H9 (cell line): ENCODE measurements at regions not wholly inside any gene's neighbourhood (a gene's known extent, or its start where the extent isn't known, plus 50 kb on each side); places are given as distances from the start of the nearest gene placed in this dataset.

Experiments
- DNase-seq: peaks from one replicate; pipeline ENCODE4 v3.0.0-alpha.2; 2017
- H2AFZ ChIP-seq: one replicate; pipeline ENCODE4 v1.6.1; 2013; ENCODE audit warnings: mild to moderate bottlenecking, low read length, control low read depth, moderate library complexity
- H2AK5ac ChIP-seq: 2 replicates; pipeline ENCODE4 v1.6.1; 2013; ENCODE audit warnings: low read length, control low read depth, mixed read lengths; ENCODE audit not compliant: insufficient read length
- H2BK120ac ChIP-seq: one replicate; pipeline ENCODE4 v1.6.1; 2013; ENCODE audit warnings: low read depth, mild to moderate bottlenecking, low read length, control low read depth, inconsistent platforms; ENCODE audit not compliant: poor library complexity, severe bottlenecking
- H2BK12ac ChIP-seq: 2 replicates; pipeline ENCODE4 v1.6.1; 2013; ENCODE audit warnings: low read length, control low read depth, mixed read lengths, low read depth; ENCODE audit not compliant: insufficient read length
- H2BK15ac ChIP-seq: 2 replicates; pipeline ENCODE4 v1.6.1; 2013; ENCODE audit warnings: low read depth, low read length, control low read depth
- H2BK20ac ChIP-seq: one replicate; pipeline ENCODE4 v1.6.1; 2013; ENCODE audit warnings: low read depth, mild to moderate bottlenecking, low read length, control low read depth, inconsistent platforms; ENCODE audit not compliant: poor library complexity, severe bottlenecking
- H2BK5ac ChIP-seq: 2 replicates; pipeline ENCODE4 v1.6.1; 2013; ENCODE audit warnings: low read length, control low read depth, mixed read lengths; ENCODE audit not compliant: insufficient read length
- H3K14ac ChIP-seq: 2 replicates; pipeline ENCODE4 v1.6.1; 2013; ENCODE audit warnings: low read length, control low read depth; ENCODE audit not compliant: insufficient read depth
- H3K18ac ChIP-seq: 2 replicates; pipeline ENCODE4 v1.6.1; 2013; ENCODE audit warnings: low read depth, mild to moderate bottlenecking, mixed read lengths, low read length, control low read depth; ENCODE audit not compliant: insufficient read length
- H3K23ac ChIP-seq: 2 replicates; pipeline ENCODE4 v1.6.1; 2013; ENCODE audit warnings: low read length, control low read depth, mixed read lengths, low read depth; ENCODE audit not compliant: insufficient read length
- H3K23me2 ChIP-seq: 2 replicates; pipeline ENCODE4 v1.6.1; 2013; ENCODE audit warnings: low read depth, mild to moderate bottlenecking, mixed read lengths, low read length, control low read depth; ENCODE audit not compliant: insufficient read length, poor library complexity, severe bottlenecking
- H3K27ac ChIP-seq: 2 replicates; pipeline ENCODE4 v1.5.1; 2013; ENCODE audit warnings: low read length, control low read depth, mixed read lengths, low read depth; ENCODE audit not compliant: insufficient read length
- H3K27me3 ChIP-seq: 2 replicates; pipeline ENCODE4 v1.6.1; 2013; ENCODE audit warnings: low read length, control low read depth, inconsistent platforms; ENCODE audit not compliant: insufficient read depth
- H3K4ac ChIP-seq: 2 replicates; pipeline ENCODE4 v1.6.1; 2013; ENCODE audit warnings: low read depth, mild to moderate bottlenecking, control low read depth, inconsistent platforms, low read length, moderate library complexity
- H3K4me1 ChIP-seq: 2 replicates; pipeline ENCODE4 v1.6.1; 2013; ENCODE audit warnings: low read length, control low read depth, inconsistent platforms; ENCODE audit not compliant: insufficient read depth
- H3K4me2 ChIP-seq: 2 replicates; pipeline ENCODE4 v1.6.1; 2013; ENCODE audit warnings: low read length, control low read depth, mixed read lengths; ENCODE audit not compliant: insufficient read length, insufficient read depth
- H3K56ac ChIP-seq: 2 replicates; pipeline ENCODE4 v1.6.1; 2013; ENCODE audit warnings: low read depth, mild to moderate bottlenecking, mixed read lengths, low read length, control low read depth; ENCODE audit not compliant: insufficient read length
- H3K79me1 ChIP-seq: 2 replicates; pipeline ENCODE4 v1.6.1; 2013; ENCODE audit warnings: low read depth, mild to moderate bottlenecking, moderate library complexity, low read length, control low read depth, inconsistent platforms; ENCODE audit not compliant: insufficient read depth, poor library complexity, severe bottlenecking
- H3K79me2 ChIP-seq: 2 replicates; pipeline ENCODE4 v1.6.1; 2013; ENCODE audit warnings: low read length, control low read depth, inconsistent platforms; ENCODE audit not compliant: insufficient read depth
- H3K9ac ChIP-seq: 2 replicates; pipeline ENCODE4 v1.6.1; 2013; ENCODE audit warnings: low read length, control low read depth, mixed read lengths; ENCODE audit not compliant: insufficient read length; ENCODE audit errors: extremely low read depth
- H3K9me3 ChIP-seq: one replicate; pipeline ENCODE4 v1.6.1; 2013; ENCODE audit warnings: low read depth, low read length, inconsistent platforms; ENCODE audit not compliant: control insufficient read depth
- H3T11ph ChIP-seq: one replicate; pipeline ENCODE4 v1.6.1; 2013; ENCODE audit warnings: mild to moderate bottlenecking, low read length, control low read depth, inconsistent platforms
- H4K20me1 ChIP-seq: one replicate; pipeline ENCODE4 v1.6.1; 2013; ENCODE audit not compliant: control insufficient read depth, insufficient read length, insufficient read depth
- H4K5ac ChIP-seq: 2 replicates; pipeline ENCODE4 v1.6.1; 2013; ENCODE audit warnings: low read depth, mild to moderate bottlenecking, mixed read lengths, low read length, control low read depth; ENCODE audit not compliant: insufficient read length
- H4K8ac ChIP-seq: replicated peaks from 2 replicates; pipeline ENCODE4 v1.6.1; 2013; ENCODE audit warnings: low read length, control low read depth, mixed read lengths, low read depth; ENCODE audit not compliant: insufficient read length
- H4K91ac ChIP-seq: 2 replicates; pipeline ENCODE4 v1.6.1; 2013; ENCODE audit warnings: low read depth, mild to moderate bottlenecking, moderate library complexity, mixed read lengths, low read length, control low read depth; ENCODE audit not compliant: insufficient read length
- H3K27ac Mint-ChIP-seq, 3 experiments: 2 replicates in 2 of 3; 3 replicates in 1 of 3; pipeline ENCODE4 v1.8.0; 2020 to 2021; ENCODE audit warnings: mixed read lengths in 3 of 3, mild to moderate bottlenecking in 1 of 3, moderate library complexity in 1 of 3
- H3K27me3 Mint-ChIP-seq: 2 replicates; pipeline ENCODE4 v1.8.0; 2021; ENCODE audit warnings: low read depth, mild to moderate bottlenecking, moderate library complexity, mixed read lengths
- H3K36me3 Mint-ChIP-seq, 3 experiments: 2 replicates in 2 of 3; 3 replicates in 1 of 3; pipeline ENCODE4 v1.8.0; 2020 to 2021; ENCODE audit warnings: low read depth in 3 of 3, mixed read lengths in 3 of 3; ENCODE audit not compliant: insufficient read depth in 1 of 3
- H3K4me1 Mint-ChIP-seq, 2 experiments: 2 replicates each; pipeline ENCODE4 v1.8.0; 2020; ENCODE audit warnings: mixed read lengths in 2 of 2
- H3K4me3 Mint-ChIP-seq, 2 experiments: 2 replicates in 1 of 2; 3 replicates in 1 of 2; pipeline ENCODE4 v1.8.0; 2020 to 2021; ENCODE audit warnings: mild to moderate bottlenecking in 2 of 2, mixed read lengths in 2 of 2, moderate library complexity in 1 of 2
- H3K9me3 Mint-ChIP-seq, 2 experiments: 2 replicates in 1 of 2; 3 replicates in 1 of 2; pipeline ENCODE4 v1.8.0; 2020; ENCODE audit warnings: mild to moderate bottlenecking in 2 of 2, mixed read lengths in 2 of 2, moderate library complexity in 1 of 2
- CTCF ChIP-seq: fragments of 200-600 bp; sonication (generic); conservative IDR thresholded peaks from 3 replicates; pipeline ENCODE4 v1.8.0; 2021; ENCODE audit warnings: antibody characterized with exemption, mild to moderate bottlenecking
- WGBS: extraction: QIAGEN DNeasy Blood & Tissue Kit; methylation state at CpG from one replicate; pipeline ENCODE4 v1.1.7; 2013; ENCODE audit warnings: missing lambda C conversion rate, low lambda C conversion rate, mixed read lengths; ENCODE audit not compliant: insufficient read length; ENCODE audit errors: extremely low coverage; 5-methylcytosine and 5-hydroxymethylcytosine counted together

GRCh38 chr2:191560411-191560980, 117.4 kb upstream of the NABP1 start:
- Mint-ChIP-seq H3K36me3 (no peaks in the 10 kb centered on the region), H3K4me1 (peaks cover under 1 to 2% of the 10 kb centered on the region in 2 experiments; a peak in 3 of 4 replicates), H3K27ac (no peak overlapping the region), H3K27me3 (peaks cover 2% of the 10 kb centered on the region), H3K9me3 (no peaks in the 10 kb centered on the region), H3K4me3 (no peak overlapping the region)
- Histone ChIP-seq H4K5ac (no peak overlapping the region), H4K91ac (no peak overlapping the region), H2AK5ac (no peak overlapping the region), H3K27ac (no peak overlapping the region), H3K27me3 (no peaks in the 10 kb centered on the region), H2BK15ac (no peak overlapping the region), H3K79me2 (no peaks in the 10 kb centered on the region), H3K4ac (no peak overlapping the region), H3T11ph (no peak overlapping the region), H3K79me1 (no peaks in the 10 kb centered on the region), H4K20me1 (no peaks in the 10 kb centered on the region), H3K14ac (no peak overlapping the region), H4K8ac (no peak overlapping the region), H2BK20ac (no peak overlapping the region), H3K23me2 (no peaks in the 10 kb centered on the region), H3K23ac (no peak overlapping the region), H2BK5ac (no peak overlapping the region), H3K4me2 (no peak overlapping the region), H2AFZ (no peak overlapping the region), H3K9ac (no peak overlapping the region), H2BK12ac (no peak overlapping the region), H3K18ac (no peak overlapping the region), H3K9me3 (no peaks in the 10 kb centered on the region), H2BK120ac (no peak overlapping the region), H3K4me1 (no peaks in the 10 kb centered on the region), H3K56ac (no peak overlapping the region)
- no CpG with 5 or more reads among the region's 13 CpGs for WGBS
- no peak for DNase-seq
- TF ChIP-seq CTCF = no peak
